Small intestine (tissue), 7 donors: ENCODE measurements at regions not wholly inside any gene's neighbourhood (a gene's known extent, or its start where the extent isn't known, plus 50 kb on each side); places are given as distances from the start of the nearest gene placed in this dataset.

ENCODE experiments used
- DNase-seq, 2 donors: peaks; one replicate each; pipeline versions ENCODE4 v3.0.0 to v3.0.0-alpha.2; 2013
- FAIRE-seq: peaks from 2 replicates; lab custom pipeline; 2012; peaks lifted over from hg19 to GRCh38; lab: Jason Lieb, UNC
- H3K27ac ChIP-seq, 3 donors: one replicate each; pipeline ENCODE4 v1.5.1; 2013; ENCODE audit warnings: low read length in 2 of 3, mild to moderate bottlenecking in 2 of 3, control low read depth in 1 of 3, inconsistent platforms in 1 of 3, low read depth in 1 of 3, moderate library complexity in 1 of 3
- H3K27me3 ChIP-seq, 3 donors: one replicate each; pipeline ENCODE4 v1.6.1; 2013; ENCODE audit warnings: low read length in 3 of 3, inconsistent platforms in 1 of 3; ENCODE audit not compliant: control insufficient read depth in 3 of 3, insufficient read depth in 3 of 3
- H3K36me3 ChIP-seq, 3 donors: one replicate each; pipeline ENCODE4 v1.6.1; 2013; ENCODE audit warnings: low read length in 3 of 3, inconsistent platforms in 1 of 3, low read depth in 1 of 3, mild to moderate bottlenecking in 1 of 3, moderate library complexity in 1 of 3; ENCODE audit not compliant: control insufficient read depth in 3 of 3, insufficient read depth in 2 of 3
- H3K4me1 ChIP-seq, 3 donors: one replicate each; pipeline ENCODE4 v1.6.1; 2013; ENCODE audit warnings: low read length in 2 of 3, inconsistent platforms in 1 of 3, low read depth in 1 of 3, mild to moderate bottlenecking in 1 of 3, moderate library complexity in 1 of 3; ENCODE audit not compliant: control insufficient read depth in 3 of 3, insufficient read depth in 2 of 3
- H3K4me3 ChIP-seq, 3 donors: one replicate each; pipeline ENCODE4 v1.5.1; 2013; ENCODE audit warnings: low read length in 3 of 3, control low read depth in 1 of 3, inconsistent platforms in 1 of 3, low read depth in 1 of 3, mild to moderate bottlenecking in 1 of 3, moderate library complexity in 1 of 3
- H3K9me3 ChIP-seq, 2 donors: one replicate each; pipeline ENCODE4 v1.6.1; 2013; ENCODE audit warnings: low read depth in 1 of 2, low read length in 1 of 2; ENCODE audit not compliant: control insufficient read depth in 2 of 2, insufficient read depth in 1 of 2
- WGBS, 3 donors: extraction: QIAGEN DNeasy Blood & Tissue Kit; methylation state at CpG; one replicate each; pipeline ENCODE4 v1.1.7; 2013; 5-methylcytosine and 5-hydroxymethylcytosine counted together
- donor health status: healthy with polysubstance abuse.
- donor health status: control.
- donor health status: control.
- donor health status: Bipolar disorder and iron deficiency.
- donor health status: healthy.

- no peak for FAIRE-seq
- no peak for DNase-seq
- H3K4me1 ChIP-seq, result no peaks in the 10 kb centered on the region
- H3K27me3 ChIP-seq, result no peaks in the 10 kb centered on the region
- no peak overlapping the region for H3K4me3 ChIP-seq
- H3K36me3 ChIP-seq, result no peaks in the 10 kb centered on the region
- no peak overlapping the region for H3K27ac ChIP-seq
- peaks cover 0 to 3% of the 10 kb centered on the region in 2 donors for H3K9me3 ChIP-seq
- 82 to 83% (median 83%) methylated on average over 2 of the region's 2 CpGs for WGBS, 3 donors
These were observed 133.6 kb upstream of the IL15 start for GRCh38 chr4:141502755-141503154.

GRCh38 chr4:141503260-141503659 is 133.1 kb upstream of the IL15 start:
- no peaks in the 10 kb centered on the region for H3K4me1 ChIP-seq

GRCh38 chr4:141511055-141511454 is 125.3 kb upstream of the IL15 start:
- no peaks in the 10 kb centered on the region for H3K27me3 ChIP-seq
- no peaks in the 10 kb centered on the region for H3K4me1 ChIP-seq
- no peak for DNase-seq
- no peak overlapping the region for H3K27ac ChIP-seq
- no peak overlapping the region for H3K4me3 ChIP-seq
- H3K9me3 ChIP-seq, result peaks cover 0 to 9% of the 10 kb centered on the region in 2 donors
- no peak for FAIRE-seq
- H3K36me3 ChIP-seq, result no peaks in the 10 kb centered on the region

More at GRCh38 chr4:141503260-141503659, 133.1 kb upstream of the IL15 start:
- H3K27ac ChIP-seq, result no peak overlapping the region
- H3K36me3 ChIP-seq, result no peaks in the 10 kb centered on the region
- no peak for FAIRE-seq
- no peak overlapping the region for H3K4me3 ChIP-seq
- no peaks in the 10 kb centered on the region for H3K27me3 ChIP-seq
- no peak for DNase-seq
- H3K9me3 ChIP-seq, result peaks cover 0 to 3% of the 10 kb centered on the region in 2 donors

- Histone ChIP-seq H3K27ac (no peak overlapping the region), H3K9me3 (peaks cover 0 to 9% of the 10 kb centered on the region in 2 donors), H3K27me3 (no peaks in the 10 kb centered on the region), H3K4me1 (no peaks in the 10 kb centered on the region), H3K36me3 (no peaks in the 10 kb centered on the region), H3K4me3 (no peak overlapping the region)
- WGBS, 3 donors, result 56 to 65% (median 63%) methylated on average over 1 of the region's 1 CpG
- FAIRE-seq, result no peak
- no peak for DNase-seq
These were observed 122.5 kb upstream of the IL15 start for GRCh38 chr4:141513866-141514265.

GRCh38 chr4:141518222-141518621 is 118.2 kb upstream of the IL15 start:
- FAIRE-seq (no peak), DNase-seq (no peak)
- Histone ChIP-seq H3K4me3 (no peak overlapping the region), H3K9me3 (no peaks in the 10 kb centered on the region), H3K4me1 (no peaks in the 10 kb centered on the region), H3K27ac (no peak overlapping the region), H3K27me3 (no peaks in the 10 kb centered on the region), H3K36me3 (no peaks in the 10 kb centered on the region)

GRCh38 chr4:141524116-141524515 is 112.3 kb upstream of the IL15 start:
- H3K4me1 ChIP-seq, result no peaks in the 10 kb centered on the region
- H3K9me3 ChIP-seq, result peaks cover 0 to 4% of the 10 kb centered on the region in 2 donors
- DNase-seq, result no peak
- no peaks in the 10 kb centered on the region for H3K36me3 ChIP-seq
- no peak overlapping the region for H3K27ac ChIP-seq
- no peaks in the 10 kb centered on the region for H3K27me3 ChIP-seq
- FAIRE-seq, result no peak
- no peak overlapping the region for H3K4me3 ChIP-seq

GRCh38 chr4:141524841-141525240 is 111.5 kb upstream of the IL15 start:
- H3K4me1 ChIP-seq, result no peaks in the 10 kb centered on the region
- peaks cover 0 to 4% of the 10 kb centered on the region in 2 donors for H3K9me3 ChIP-seq
- H3K4me3 ChIP-seq, result no peak overlapping the region
- H3K36me3 ChIP-seq, result no peaks in the 10 kb centered on the region
- no peaks in the 10 kb centered on the region for H3K27me3 ChIP-seq
- no peak overlapping the region for H3K27ac ChIP-seq
- WGBS, 3 donors, result 67 to 80% (median 69%) methylated on average over 2 of the region's 2 CpGs
- FAIRE-seq (no peak), DNase-seq (no peak)

- H3K27ac ChIP-seq, result no peak overlapping the region
- no peaks in the 10 kb centered on the region for H3K27me3 ChIP-seq
- H3K4me3 ChIP-seq, result no peak overlapping the region
- H3K9me3 ChIP-seq, result peaks cover 0 to 4% of the 10 kb centered on the region in 2 donors
- no peak for DNase-seq
- no peak for FAIRE-seq
- 70 to 88% (median 77%) methylated on average over 4 of the region's 4 CpGs for WGBS, 3 donors
- H3K36me3 ChIP-seq, result no peaks in the 10 kb centered on the region
- H3K4me1 ChIP-seq, result no peaks in the 10 kb centered on the region
These were observed 105.8 kb upstream of the IL15 start for GRCh38 chr4:141530627-141531026.

GRCh38 chr4:141534985-141535384 is 101.4 kb upstream of the IL15 start:
- Histone ChIP-seq H3K4me1 (no peaks in the 10 kb centered on the region), H3K9me3 (peaks cover 0 to 6% of the 10 kb centered on the region in 2 donors), H3K27ac (no peak overlapping the region), H3K27me3 (no peaks in the 10 kb centered on the region), H3K36me3 (no peaks in the 10 kb centered on the region), H3K4me3 (no peak overlapping the region)
- no peak for DNase-seq
- no peak for FAIRE-seq
- 83 to 90% (median 87%) methylated on average over 2 of the region's 2 CpGs for WGBS, 3 donors
